GM23248 (cell line): ENCODE measurements at regions not wholly inside any gene's neighbourhood (a gene's known extent, or its start where the extent isn't known, plus 50 kb on each side); places are given as distances from the start of the nearest gene placed in this dataset.

Experiments used
- EZH2 ChIP-seq: fragments of 200-600 bp; sonication (generic); IDR thresholded peaks from 2 replicates; pipeline ENCODE4 v1.6.1; 2018; ENCODE audit warnings: antibody characterized with exemption, mild to moderate bottlenecking; ENCODE audit not compliant: insufficient read depth, poor library complexity, severe bottlenecking
- EZH2phosphoT487 ChIP-seq: fragments of 200-600 bp; sonication (generic); IDR thresholded peaks from 2 replicates; pipeline ENCODE4 v1.6.1; 2018; ENCODE audit warnings: antibody characterized with exemption, moderate library complexity, mild to moderate bottlenecking, low read depth; ENCODE audit not compliant: insufficient read depth

DNA sequence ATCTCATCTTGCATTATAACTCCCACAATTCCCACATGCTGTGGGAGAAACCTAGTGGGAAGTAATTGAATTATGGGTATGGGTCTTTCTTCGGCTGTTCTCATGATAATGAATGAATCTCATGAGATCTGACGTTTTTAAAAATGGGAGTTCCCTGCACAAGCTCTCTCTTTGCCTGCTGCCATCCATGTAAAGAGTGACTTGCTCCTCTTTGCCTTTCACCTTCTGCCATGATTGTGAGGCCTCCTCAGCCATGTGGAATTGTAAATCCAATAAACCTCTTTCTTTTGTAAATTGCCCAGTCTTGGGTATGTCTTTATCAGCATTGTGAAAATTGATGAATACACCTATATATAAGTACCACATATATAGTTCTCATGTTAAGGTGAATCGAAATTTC is 961.7 kb upstream of the COX7C start:
- TF ChIP-seq EZH2 (no peak), EZH2phosphoT487 (no peak)
